DOHH2 (cell line): ENCODE measurements at regions not wholly inside any gene's neighbourhood (a gene's known extent, or its start where the extent isn't known, plus 50 kb on each side); places are given as distances from the start of the nearest gene placed in this dataset.

Source experiments
- EZH2phosphoT487 ChIP-seq: fragments of 200-600 bp; sonication (generic); IDR thresholded peaks from 2 replicates; pipeline ENCODE4 v1.6.1; 2017; ENCODE audit warnings: borderline replicate concordance, mild to moderate bottlenecking, antibody characterized with exemption, low read length, moderate library complexity, mixed read lengths
- TF ChIP-seq, protein P1 (sequence below): fragments of 200-600 bp; sonication (generic); IDR thresholded peaks from one replicate; pipeline ENCODE4 v1.5.1; 2014; ENCODE audit warnings: antibody characterized with exemption, mild to moderate bottlenecking, low read depth, low read length; ENCODE audit not compliant: poor library complexity, severe bottlenecking

DNA sequence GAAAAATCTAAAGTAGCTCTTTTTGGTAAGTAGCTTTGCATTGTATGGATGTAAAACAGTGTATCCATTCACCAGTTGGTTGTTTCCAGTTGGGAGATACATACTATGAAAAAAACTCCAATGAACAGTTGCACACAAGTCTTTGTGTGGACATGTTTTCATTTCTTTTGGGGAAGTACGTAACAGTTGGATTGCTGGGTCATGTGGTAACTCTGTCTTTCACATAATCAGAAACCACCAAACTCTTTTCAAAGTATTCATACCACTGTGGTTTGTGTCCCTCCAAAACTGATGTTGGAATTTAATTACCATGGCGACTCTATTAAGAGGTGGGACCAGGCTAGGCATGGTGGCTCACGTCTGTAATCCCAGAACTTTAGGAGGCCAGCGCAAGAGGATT, 58.9 kb upstream of the RESF1 start:
- TF ChIP-seq, protein P1, sequence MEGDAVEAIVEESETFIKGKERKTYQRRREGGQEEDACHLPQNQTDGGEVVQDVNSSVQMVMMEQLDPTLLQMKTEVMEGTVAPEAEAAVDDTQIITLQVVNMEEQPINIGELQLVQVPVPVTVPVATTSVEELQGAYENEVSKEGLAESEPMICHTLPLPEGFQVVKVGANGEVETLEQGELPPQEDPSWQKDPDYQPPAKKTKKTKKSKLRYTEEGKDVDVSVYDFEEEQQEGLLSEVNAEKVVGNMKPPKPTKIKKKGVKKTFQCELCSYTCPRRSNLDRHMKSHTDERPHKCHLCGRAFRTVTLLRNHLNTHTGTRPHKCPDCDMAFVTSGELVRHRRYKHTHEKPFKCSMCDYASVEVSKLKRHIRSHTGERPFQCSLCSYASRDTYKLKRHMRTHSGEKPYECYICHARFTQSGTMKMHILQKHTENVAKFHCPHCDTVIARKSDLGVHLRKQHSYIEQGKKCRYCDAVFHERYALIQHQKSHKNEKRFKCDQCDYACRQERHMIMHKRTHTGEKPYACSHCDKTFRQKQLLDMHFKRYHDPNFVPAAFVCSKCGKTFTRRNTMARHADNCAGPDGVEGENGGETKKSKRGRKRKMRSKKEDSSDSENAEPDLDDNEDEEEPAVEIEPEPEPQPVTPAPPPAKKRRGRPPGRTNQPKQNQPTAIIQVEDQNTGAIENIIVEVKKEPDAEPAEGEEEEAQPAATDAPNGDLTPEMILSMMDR = no peak
- no peak for TF ChIP-seq EZH2phosphoT487
